K562 (cell line): ENCODE measurements at regions not wholly inside any gene's neighbourhood (a gene's known extent, or its start where the extent isn't known, plus 50 kb on each side); places are given as distances from the start of the nearest gene placed in this dataset.

Experiments used
- ATAC-seq: fragments of 200-7000 bp; cut with Tn5 transposase; 3 replicates; pipeline ENCODE4 v1.9.1; 2020; ENCODE audit warnings: moderate library complexity
- BruUV-seq: library from RNA; stranded (reverse); fragments of 400-500 nt; replicated peaks from 2 replicates; lab custom pipeline; 2021; lab: Mats Ljungman, UMichigan
- CTCF ChIA-PET: fragments of 300-600 bp; formaldehyde crosslinking; extraction: SDS; loops from one replicate; lab custom pipeline; 2021; ENCODE audit warnings: low intra/inter-chr PET ratio; lab: Yijun Ruan, JAX
- POLR2A ChIA-PET: fragments of 300-600, 350-650 bp; sonication (Branson Sonifier 250); formaldehyde crosslinking; extraction: SDS; loops from one replicate; lab custom pipeline; 2021; ENCODE audit warnings: antibody characterized with exemption, inconsistent platforms; lab: Yijun Ruan, JAX
- DNase-seq, 4 experiments: peaks; one replicate each; pipeline versions ENCODE4 v3.0.0 to v3.0.0-alpha.2; 2011 to 2018; ENCODE audit warnings: low spot score in 3 of 4, mixed read lengths in 3 of 4; ENCODE audit errors: extremely low read depth in 1 of 4
- FAIRE-seq: peaks from 2 replicates; lab custom pipeline; 2011; peaks lifted over from hg19 to GRCh38; lab: Jason Lieb, UNC
- H2AFZ ChIP-seq: 2 replicates; pipeline ENCODE4 v1.6.0; 2011; ENCODE audit warnings: low read depth, low read length, control low read depth, inconsistent platforms
- H3K27ac ChIP-seq: fragments of 200-600 bp; 3 replicates; pipeline ENCODE4 v1.8.0; 2011; ENCODE audit warnings: low read depth, mild to moderate bottlenecking, control low read depth, inconsistent platforms, low read length, moderate library complexity, mixed read lengths; ENCODE audit errors: extremely low read depth
- H3K27me3 ChIP-seq, 2 experiments: fragments of 300-600 bp in 1 of 2; 2 replicates in 1 of 2; 3 replicates in 1 of 2; pipeline versions ENCODE4 v1.6.0 to v1.8.0; 2011; ENCODE audit warnings: inconsistent platforms in 2 of 2, low read length in 2 of 2, mild to moderate bottlenecking in 1 of 2, mixed read lengths in 1 of 2, moderate library complexity in 1 of 2; ENCODE audit not compliant: control insufficient read depth in 2 of 2, insufficient read depth in 2 of 2
- H3K36me3 ChIP-seq: fragments of 300-600 bp; 3 replicates; pipeline ENCODE4 v1.8.0; 2011; ENCODE audit warnings: mild to moderate bottlenecking, low read length, inconsistent platforms; ENCODE audit not compliant: control insufficient read depth, insufficient read depth
- H3K4me1 ChIP-seq, 2 experiments: fragments of 200-600 bp in 1 of 2; replicated peaks in 1 of 2; 2 replicates in 1 of 2; 3 replicates in 1 of 2; pipeline versions ENCODE4 v1.5.1 to v1.8.0; 2011; ENCODE audit warnings: inconsistent platforms in 2 of 2, low read length in 2 of 2, mild to moderate bottlenecking in 1 of 2, mixed read lengths in 1 of 2, moderate library complexity in 1 of 2; ENCODE audit not compliant: control insufficient read depth in 2 of 2, insufficient read depth in 2 of 2
- H3K4me2 ChIP-seq: 2 replicates; pipeline ENCODE4 v1.6.1; 2011; ENCODE audit warnings: low read length, control low read depth, inconsistent platforms, mixed read lengths; ENCODE audit not compliant: insufficient read depth
- H3K4me3 ChIP-seq: fragments of 200-600 bp; sonication (generic), shearing (Covaris generic); 2 replicates; pipeline ENCODE4 v1.5.1; 2016; ENCODE audit warnings: control low read depth, inconsistent platforms
- H3K79me2 ChIP-seq: fragments of 200-600 bp; 3 replicates; pipeline ENCODE4 v1.8.0; 2011; ENCODE audit warnings: low read length, inconsistent platforms; ENCODE audit not compliant: control insufficient read depth, insufficient read depth
- H3K9ac ChIP-seq, 2 experiments: 2 replicates each; pipeline versions ENCODE4 v1.6.0 to v1.6.1; 2011; ENCODE audit warnings: low read depth in 2 of 2, low read length in 2 of 2, control low read depth in 1 of 2, inconsistent platforms in 1 of 2, mild to moderate bottlenecking in 1 of 2, mixed read lengths in 1 of 2; ENCODE audit not compliant: insufficient read depth in 1 of 2
- H3K9me1 ChIP-seq: one replicate; pipeline ENCODE4 v1.6.0; 2011; ENCODE audit warnings: inconsistent platforms, mild to moderate bottlenecking, low read length, moderate library complexity; ENCODE audit not compliant: control insufficient read depth, insufficient read depth
- H3K9me3 ChIP-seq: replicated peaks from 2 replicates; pipeline ENCODE4 v1.5.1; 2011; ENCODE audit warnings: low read depth, low read length, inconsistent platforms; ENCODE audit not compliant: control insufficient read depth, insufficient read depth
- H4K20me1 ChIP-seq: replicated peaks from 2 replicates; pipeline ENCODE4 v1.6.1; 2011; ENCODE audit warnings: low read length, inconsistent platforms, mixed read lengths; ENCODE audit not compliant: control insufficient read depth, insufficient read depth
- EGR1 ChIP-seq: fragments of 450-650 bp; conservative IDR thresholded peaks from 2 replicates; pipeline ENCODE4 v1.6.1; 2017; ENCODE audit warnings: mild to moderate bottlenecking
- ETV1 ChIP-seq: fragments of 450-650 bp; conservative IDR thresholded peaks from 2 replicates; pipeline ENCODE4 v1.6.1; 2016; ENCODE audit warnings: missing genetic modification characterization, control low read depth, low read depth, missing compliant biosample characterization
- HDAC1 ChIP-seq, 2 experiments: fragments of 450-650 bp; IDR thresholded peaks; 2 replicates each; pipeline ENCODE4 v1.6.1; 2016 to 2017; ENCODE audit warnings: inconsistent platforms in 1 of 2, mild to moderate bottlenecking in 1 of 2, moderate library complexity in 1 of 2
- PYGO2 ChIP-seq: fragments of 450-650 bp; IDR thresholded peaks from 2 replicates; pipeline ENCODE4 v1.6.1; 2016; ENCODE audit warnings: mild to moderate bottlenecking, missing genetic modification characterization, moderate library complexity, missing compliant biosample characterization
- SRSF9 ChIP-seq: fragments of 200-400 bp; formaldehyde crosslinking; IDR thresholded peaks from 2 replicates; pipeline ENCODE4 v1.6.1; 2017; ENCODE audit warnings: low read depth, low read length, borderline replicate concordance
- STAT5B ChIP-seq: fragments of 250-450 bp; sonication (Bioruptor Pico); IDR thresholded peaks from 2 replicates; pipeline ENCODE4 v1.8.0; 2021; ENCODE audit warnings: mild to moderate bottlenecking, inconsistent platforms
- ZC3H8 ChIP-seq: fragments of 450-650 bp; IDR thresholded peaks from 2 replicates; pipeline ENCODE4 v1.6.1; 2017
- ZFP30 ChIP-seq: fragments of 250-450 bp; sonication (Bioruptor Pico); IDR thresholded peaks from 2 replicates; pipeline ENCODE4 v1.8.0; 2022; ENCODE audit warnings: moderate library complexity, mild to moderate bottlenecking, inconsistent platforms, borderline replicate concordance
- ZNF316 ChIP-seq: fragments of 450-650 bp; IDR thresholded peaks from 2 replicates; pipeline ENCODE4 v1.6.1; 2016
- ZNF707 ChIP-seq: fragments of 250-450 bp; sonication (Bioruptor Pico); conservative IDR thresholded peaks from 2 replicates; pipeline ENCODE4 v1.8.0; 2022; ENCODE audit warnings: inconsistent platforms, mild to moderate bottlenecking, moderate library complexity
- in situ Hi-C: fragments of 300-500 bp; cut with MboI; formaldehyde crosslinking; loops from 4 replicates; pipeline ENCODE4 v1.15.0; 2018; ENCODE audit warnings: inconsistent platforms, mixed read lengths
- intact Hi-C: fragments of 100-400 bp; cut with micrococcal nuclease; formaldehyde crosslinking; loops from 2 replicates; pipeline ENCODE4 v1.14.2; 2022

DNA sequence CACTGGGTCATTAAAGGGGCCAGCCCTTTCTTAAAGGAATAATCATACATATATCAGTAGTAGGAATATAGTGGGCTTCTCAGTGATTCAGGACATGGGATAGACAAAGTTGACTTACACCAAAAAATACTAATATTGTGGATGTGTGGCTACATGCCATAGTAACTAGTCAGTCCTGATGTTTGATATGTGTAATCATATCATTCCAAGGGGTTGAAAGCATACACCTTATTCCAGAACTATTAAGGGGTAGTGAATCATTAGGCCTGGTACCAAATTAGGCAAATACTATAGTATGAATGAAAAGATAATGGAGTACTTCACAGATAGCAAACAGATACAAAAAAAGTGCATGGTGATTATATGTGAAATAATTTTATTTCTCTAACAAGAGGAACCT lies 814.9 kb upstream of the NRXN1 start:
- CTCF ChIA-PET, result no interaction called here
- H3K27me3 ChIP-seq, result no peaks in the 10 kb centered on the region
- no peak for TF ChIP-seq SRSF9
- no peak for TF ChIP-seq HDAC1 (IDR thresholded peaks at IDR 0.05)
- TF ChIP-seq, all 486 proteins: peak for 0
- no peaks in the 10 kb centered on the region for H3K36me3 ChIP-seq
- intact Hi-C loops (no loop called here), in situ Hi-C loops (no loop called here)
- BruUV-seq, result no TSS peak
- H2AFZ ChIP-seq, result no peak overlapping the region
- no peaks in the 10 kb centered on the region for H4K20me1 ChIP-seq
- H3K27ac ChIP-seq, result no peak overlapping the region
- H3K4me2 ChIP-seq, result no peak overlapping the region
- no peak for DNase-seq
- no peaks in the 10 kb centered on the region for H3K9me3 ChIP-seq
- H3K4me1 ChIP-seq, result no peaks in the 10 kb centered on the region
- FAIRE-seq, result no peak
- no peak for ATAC-seq
- no peaks in the 10 kb centered on the region for H3K79me2 ChIP-seq
- POLR2A ChIA-PET, result no interaction called here
- H3K4me3 ChIP-seq, result no peak overlapping the region
- H3K9me1 ChIP-seq, result no peaks in the 10 kb centered on the region
- H3K9ac ChIP-seq, result no peak overlapping the region

DNA sequence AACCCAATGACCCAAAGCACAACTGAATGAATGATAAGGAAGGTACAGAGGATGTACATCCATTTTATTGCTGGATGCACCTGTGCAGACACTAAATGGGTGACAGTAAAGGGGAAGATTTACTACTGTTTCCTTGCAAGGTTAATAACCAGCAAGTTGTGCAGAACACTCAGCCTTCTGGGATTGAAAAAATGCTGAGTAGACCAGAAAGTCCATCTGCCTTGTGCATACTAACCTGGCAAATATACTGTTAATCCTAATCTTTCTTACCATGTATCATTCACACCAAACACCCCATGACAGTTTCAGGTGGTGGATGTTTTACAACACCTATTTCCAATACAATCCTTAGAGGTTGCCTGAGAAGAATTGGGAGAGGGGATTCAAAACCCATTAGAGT lies 814.1 kb upstream of the NRXN1 start:
- no peak for FAIRE-seq
- no peak for DNase-seq
- no peaks in the 10 kb centered on the region for H3K79me2 ChIP-seq
- BruUV-seq, result no TSS peak
- no peaks in the 10 kb centered on the region for H3K4me1 ChIP-seq
- CTCF ChIA-PET, result no interaction called here
- intact Hi-C loops, result no loop called here
- H3K4me3 ChIP-seq, result no peak overlapping the region
- TF ChIP-seq ETV1 (no peak), PYGO2 (no peak), ZFP30 (CRISPR knock-in tag) (no peak), ZNF316 (peak; percentile 23; the same call in 1 of the 2 replicates), ZC3H8 (no peak), STAT5B (CRISPR knock-in tag) (no peak), EGR1 (no peak), ZNF707 (CRISPR knock-in tag) (no peak)
- TF ChIP-seq, all 486 proteins: peak for 1
- in situ Hi-C loops, result no loop called here
- Histone ChIP-seq H3K9me3 (no peaks in the 10 kb centered on the region), H3K9ac (no peak overlapping the region), H4K20me1 (no peaks in the 10 kb centered on the region), H3K4me2 (no peak overlapping the region), H3K27ac (no peak overlapping the region), H3K9me1 (no peaks in the 10 kb centered on the region), H3K27me3 (no peaks in the 10 kb centered on the region), H2AFZ (no peak overlapping the region), H3K36me3 (no peaks in the 10 kb centered on the region)
- POLR2A ChIA-PET, result no interaction called here
- no peak for ATAC-seq
